SK-N-SH (cell line): ENCODE measurements at regions not wholly inside any gene's neighbourhood (a gene's known extent, or its start where the extent isn't known, plus 50 kb on each side); places are given as distances from the start of the nearest gene placed in this dataset.

Experiments used
- CTCF ChIA-PET: fragments of 300-600, 350-600 bp; formaldehyde crosslinking; extraction: SDS; loops from one replicate; lab custom pipeline; 2021; lab: Yijun Ruan, JAX
- POLR2A ChIA-PET: fragments of 350-600 bp; sonication (Branson Sonifier 250); formaldehyde crosslinking; extraction: SDS; loops from one replicate; lab custom pipeline; 2020; ENCODE audit warnings: antibody characterized with exemption, inconsistent platforms; lab: Yijun Ruan, JAX
- DNase-seq: peaks from one replicate; pipeline ENCODE4 v3.0.0; 2012
- H2AFZ ChIP-seq: fragments of 200-600 bp; sonication (generic); 2 replicates; pipeline ENCODE4 v1.8.1; 2016; ENCODE audit warnings: antibody characterized with exemption, mild to moderate bottlenecking, low read depth
- H3F3A ChIP-seq: fragments of 200-600 bp; sonication (generic); replicated peaks from 2 replicates; pipeline ENCODE3; 2016; ENCODE audit warnings: antibody characterized with exemption, mild to moderate bottlenecking; ENCODE audit not compliant: insufficient read depth
- H3K27ac ChIP-seq, 2 experiments: fragments of 200-500 bp in 1 of 2; fragments of 200-600 bp in 1 of 2; sonication (Bioruptor generic) in 1 of 2; sonication (generic), shearing (Covaris generic) in 1 of 2; 2 replicates each; pipeline versions ENCODE4 v1.5.1 to v1.6.1; 2014 to 2016; ENCODE audit warnings: low read depth in 2 of 2, inconsistent platforms in 1 of 2, low read length in 1 of 2, mild to moderate bottlenecking in 1 of 2, mixed read lengths in 1 of 2
- H3K27me3 ChIP-seq: fragments of 200-600 bp; sonication (generic), shearing (Covaris generic); 2 replicates; pipeline ENCODE4 v1.6.1; 2016; ENCODE audit warnings: mixed run types; ENCODE audit not compliant: insufficient read depth
- H3K36me3 ChIP-seq, 2 experiments: fragments of 200-500 bp in 1 of 2; fragments of 200-600 bp in 1 of 2; sonication (Bioruptor generic) in 1 of 2; sonication (generic) in 1 of 2; replicated peaks in 1 of 2; 2 replicates each; pipeline versions ENCODE3 to v1.5.1; 2014 to 2016; ENCODE audit warnings: low read length in 1 of 2, mild to moderate bottlenecking in 1 of 2; ENCODE audit not compliant: insufficient read depth in 2 of 2, control insufficient read depth in 1 of 2
- H3K4me1 ChIP-seq, 2 experiments: fragments of 200-500 bp in 1 of 2; fragments of 200-600 bp in 1 of 2; sonication (Bioruptor generic) in 1 of 2; sonication (generic), shearing (Covaris generic) in 1 of 2; 2 replicates each; pipeline versions ENCODE4 v1.5.1 to v1.6.1; 2014 to 2016; ENCODE audit warnings: low read depth in 1 of 2, low read length in 1 of 2, mixed run types in 1 of 2; ENCODE audit not compliant: insufficient read depth in 2 of 2, control insufficient read depth in 1 of 2
- H3K4me2 ChIP-seq: fragments of 200-600 bp; sonication (generic), shearing (Covaris generic); 2 replicates; pipeline ENCODE4 v1.6.1; 2017; ENCODE audit warnings: mixed run types
- H3K4me3 ChIP-seq, 2 experiments: fragments of 200-500 bp in 1 of 2; fragments of 200-600 bp in 1 of 2; sonication (Bioruptor generic) in 1 of 2; sonication (generic), shearing (Covaris generic) in 1 of 2; 2 replicates each; pipeline versions ENCODE4 v1.5.1 to v1.8.1; 2014 to 2016; ENCODE audit warnings: low read depth in 2 of 2, inconsistent platforms in 1 of 2, low read length in 1 of 2, mild to moderate bottlenecking in 1 of 2, mixed read lengths in 1 of 2, moderate library complexity in 1 of 2
- H3K79me2 ChIP-seq: fragments of 200-600 bp; sonication (generic); 2 replicates; pipeline ENCODE4 v1.8.1; 2017; ENCODE audit warnings: mild to moderate bottlenecking; ENCODE audit not compliant: insufficient read depth
- H3K9ac ChIP-seq: fragments of 200-600 bp; sonication (generic); 2 replicates; pipeline ENCODE4 v1.6.1; 2017; ENCODE audit warnings: mixed run types
- H3K9me2 ChIP-seq: fragments of 200-600 bp; sonication (generic); 2 replicates; pipeline ENCODE4 v1.6.1; 2017; ENCODE audit warnings: mixed run types
- H3K9me3 ChIP-seq: fragments of 200-600 bp; sonication (generic); 2 replicates; pipeline ENCODE4 v1.6.1; 2017; ENCODE audit warnings: mixed run types, mild to moderate bottlenecking, moderate library complexity
- H4K20me1 ChIP-seq: fragments of 200-600 bp; sonication (generic); 2 replicates; pipeline ENCODE4 v1.6.1; 2017; ENCODE audit warnings: mild to moderate bottlenecking, mixed run types; ENCODE audit not compliant: insufficient read depth
- EZH2phosphoT487 ChIP-seq: fragments of 200-600 bp; sonication (generic); IDR thresholded peaks from 2 replicates; pipeline ENCODE4 v1.6.1; 2017; ENCODE audit warnings: low read depth, mixed run types, mild to moderate bottlenecking, antibody characterized with exemption, moderate library complexity, borderline replicate concordance
- FOXJ3 ChIP-seq: sonication (generic); formaldehyde crosslinking; IDR thresholded peaks from 2 replicates; pipeline ENCODE4 v1.5.1; 2020; ENCODE audit warnings: mild to moderate bottlenecking, missing genetic modification reagents
- NFIC ChIP-seq: IDR thresholded peaks from 2 replicates; pipeline ENCODE4 v1.4.0; 2012; ENCODE audit warnings: borderline replicate concordance
- NRF1 ChIP-seq: IDR thresholded peaks from 2 replicates; pipeline ENCODE4 v1.6.1; 2012; ENCODE audit warnings: low read depth, mild to moderate bottlenecking, low read length
- POLR2AphosphoS5 ChIP-seq: IDR thresholded peaks from 2 replicates; pipeline ENCODE4 v1.6.1; 2012; ENCODE audit warnings: low read depth, low read length
- RAD21 ChIP-seq: IDR thresholded peaks from 2 replicates; pipeline ENCODE4 v1.6.1; 2012; ENCODE audit warnings: mild to moderate bottlenecking, low read length
- RXRA ChIP-seq: IDR thresholded peaks from 2 replicates; pipeline ENCODE4 v1.4.0; 2012; ENCODE audit warnings: low read depth, mild to moderate bottlenecking, borderline replicate concordance
- SIN3A ChIP-seq: IDR thresholded peaks from 2 replicates; pipeline ENCODE4 v1.6.1; 2012; ENCODE audit warnings: low read depth, mild to moderate bottlenecking, low read length, moderate library complexity, borderline replicate concordance
- SMC3 ChIP-seq: IDR thresholded peaks from 2 replicates; pipeline ENCODE4 v1.6.1; 2012; ENCODE audit warnings: low read depth, low read length, improper control_type of control experiment
- TAF1 ChIP-seq: IDR thresholded peaks from 2 replicates; pipeline ENCODE4 v1.6.1; 2012; ENCODE audit warnings: low read depth, mild to moderate bottlenecking, low read length, moderate library complexity, borderline replicate concordance
- TEAD4 ChIP-seq: IDR thresholded peaks from 2 replicates; pipeline ENCODE4 v1.4.0; 2012; ENCODE audit warnings: mild to moderate bottlenecking, borderline replicate concordance; ENCODE audit not compliant: insufficient read depth
- YY1 ChIP-seq: IDR thresholded peaks from 2 replicates; pipeline ENCODE4 v1.4.0; 2012; ENCODE audit warnings: low read depth, mild to moderate bottlenecking
- WGBS: methylation state at CpG from one replicate; pipeline ENCODE4 v1.1.6; 2017; ENCODE audit warnings: low lambda C conversion rate; 5-methylcytosine and 5-hydroxymethylcytosine counted together
- TF ChIP-seq, protein P1 (sequence below): IDR thresholded peaks from 2 replicates; pipeline ENCODE4 v1.4.0; 2012; ENCODE audit warnings: low read depth, borderline replicate concordance
- TF ChIP-seq, protein P2 (sequence below): IDR thresholded peaks from 2 replicates; pipeline ENCODE4 v1.6.1; 2012; ENCODE audit warnings: mild to moderate bottlenecking, low read depth, low read length, moderate library complexity
- TF ChIP-seq, protein P3 (sequence below): IDR thresholded peaks from 2 replicates; pipeline ENCODE4 v1.4.0; 2012; ENCODE audit warnings: low read depth
- TF ChIP-seq, protein P4 (sequence below): IDR thresholded peaks from 2 replicates; pipeline ENCODE4; 2012

- Histone ChIP-seq H3K4me2 (no peak overlapping the region), H3K79me2 (no peaks in the 10 kb centered on the region), H2AFZ (no peak overlapping the region), H3K9me3 (peaks cover 5% of the 10 kb centered on the region; the same call in 1 of the 2 replicates), H3K4me1 (no peaks in the 10 kb centered on the region), H3K9me2 (no peaks in the 10 kb centered on the region), H3K4me3 (no peak overlapping the region), H4K20me1 (no peaks in the 10 kb centered on the region), H3K27me3 (no peaks in the 10 kb centered on the region), H3K9ac (no peak overlapping the region), H3K27ac (no peak overlapping the region), H3F3A (no peaks in the 10 kb centered on the region), H3K36me3 (no peaks in the 10 kb centered on the region)
- no peak for DNase-seq
- ChIA-PET CTCF (interaction anchor here (1.6 kb wide), 1 partner anchor 11 kb away, joined by 5 read pairs; no protein-coding TSS in a partner anchor), POLR2A (no interaction called here)
- TF ChIP-seq, protein P1, sequence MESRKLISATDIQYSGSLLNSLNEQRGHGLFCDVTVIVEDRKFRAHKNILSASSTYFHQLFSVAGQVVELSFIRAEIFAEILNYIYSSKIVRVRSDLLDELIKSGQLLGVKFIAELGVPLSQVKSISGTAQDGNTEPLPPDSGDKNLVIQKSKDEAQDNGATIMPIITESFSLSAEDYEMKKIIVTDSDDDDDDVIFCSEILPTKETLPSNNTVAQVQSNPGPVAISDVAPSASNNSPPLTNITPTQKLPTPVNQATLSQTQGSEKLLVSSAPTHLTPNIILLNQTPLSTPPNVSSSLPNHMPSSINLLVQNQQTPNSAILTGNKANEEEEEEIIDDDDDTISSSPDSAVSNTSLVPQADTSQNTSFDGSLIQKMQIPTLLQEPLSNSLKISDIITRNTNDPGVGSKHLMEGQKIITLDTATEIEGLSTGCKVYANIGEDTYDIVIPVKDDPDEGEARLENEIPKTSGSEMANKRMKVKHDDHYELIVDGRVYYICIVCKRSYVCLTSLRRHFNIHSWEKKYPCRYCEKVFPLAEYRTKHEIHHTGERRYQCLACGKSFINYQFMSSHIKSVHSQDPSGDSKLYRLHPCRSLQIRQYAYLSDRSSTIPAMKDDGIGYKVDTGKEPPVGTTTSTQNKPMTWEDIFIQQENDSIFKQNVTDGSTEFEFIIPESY: no peak
- TF ChIP-seq YY1 (no peak), TEAD4 (no peak), TAF1 (no peak), FOXJ3 (no peak), RAD21 (no peak)
These were observed 473.0 kb upstream of the LRRTM4 start for GRCh38 chr2:77995161-77995560.

GRCh38 chr2:77999376-77999775 is 477.2 kb upstream of the LRRTM4 start:
- Histone ChIP-seq H2AFZ (no peak overlapping the region), H3F3A (no peaks in the 10 kb centered on the region), H3K36me3 (no peaks in the 10 kb centered on the region), H3K79me2 (no peaks in the 10 kb centered on the region), H3K27ac (no peak overlapping the region), H3K9me2 (no peaks in the 10 kb centered on the region), H3K9me3 (peaks cover 5% of the 10 kb centered on the region; the same call in 1 of the 2 replicates), H3K9ac (no peak overlapping the region), H4K20me1 (no peaks in the 10 kb centered on the region), H3K4me3 (no peak overlapping the region), H3K4me2 (no peak overlapping the region), H3K27me3 (no peaks in the 10 kb centered on the region), H3K4me1 (no peaks in the 10 kb centered on the region)
- CTCF ChIA-PET: no interaction called here
- 12% methylated on average over 1 of the region's 1 CpG for WGBS
- POLR2A ChIA-PET: no interaction called here
- no peak for DNase-seq
- TF ChIP-seq EZH2phosphoT487 (no peak), POLR2AphosphoS5 (no peak)

- no peaks in the 10 kb centered on the region for H4K20me1 ChIP-seq
- no peak for DNase-seq
- no peaks in the 10 kb centered on the region for H3K36me3 ChIP-seq
- H2AFZ ChIP-seq: no peak overlapping the region
- H3K27ac ChIP-seq: no peak overlapping the region
- CTCF ChIA-PET: no interaction called here
- no peak overlapping the region for H3K4me3 ChIP-seq
- no peaks in the 10 kb centered on the region for H3K9me2 ChIP-seq
- POLR2A ChIA-PET: no interaction called here
- no peak overlapping the region for H3K9ac ChIP-seq
- H3K27me3 ChIP-seq: no peaks in the 10 kb centered on the region
- H3F3A ChIP-seq: no peaks in the 10 kb centered on the region
- H3K4me2 ChIP-seq: no peak overlapping the region
- no peaks in the 10 kb centered on the region; the same call in 1 of the 2 replicates for H3K9me3 ChIP-seq
- H3K4me1 ChIP-seq: no peaks in the 10 kb centered on the region
- no peaks in the 10 kb centered on the region for H3K79me2 ChIP-seq
- TF ChIP-seq RXRA (no peak), SIN3A (no peak), NFIC (no peak), NRF1 (no peak), SMC3 (no peak), FOXJ3 (no peak)
- TF ChIP-seq, protein P2, sequence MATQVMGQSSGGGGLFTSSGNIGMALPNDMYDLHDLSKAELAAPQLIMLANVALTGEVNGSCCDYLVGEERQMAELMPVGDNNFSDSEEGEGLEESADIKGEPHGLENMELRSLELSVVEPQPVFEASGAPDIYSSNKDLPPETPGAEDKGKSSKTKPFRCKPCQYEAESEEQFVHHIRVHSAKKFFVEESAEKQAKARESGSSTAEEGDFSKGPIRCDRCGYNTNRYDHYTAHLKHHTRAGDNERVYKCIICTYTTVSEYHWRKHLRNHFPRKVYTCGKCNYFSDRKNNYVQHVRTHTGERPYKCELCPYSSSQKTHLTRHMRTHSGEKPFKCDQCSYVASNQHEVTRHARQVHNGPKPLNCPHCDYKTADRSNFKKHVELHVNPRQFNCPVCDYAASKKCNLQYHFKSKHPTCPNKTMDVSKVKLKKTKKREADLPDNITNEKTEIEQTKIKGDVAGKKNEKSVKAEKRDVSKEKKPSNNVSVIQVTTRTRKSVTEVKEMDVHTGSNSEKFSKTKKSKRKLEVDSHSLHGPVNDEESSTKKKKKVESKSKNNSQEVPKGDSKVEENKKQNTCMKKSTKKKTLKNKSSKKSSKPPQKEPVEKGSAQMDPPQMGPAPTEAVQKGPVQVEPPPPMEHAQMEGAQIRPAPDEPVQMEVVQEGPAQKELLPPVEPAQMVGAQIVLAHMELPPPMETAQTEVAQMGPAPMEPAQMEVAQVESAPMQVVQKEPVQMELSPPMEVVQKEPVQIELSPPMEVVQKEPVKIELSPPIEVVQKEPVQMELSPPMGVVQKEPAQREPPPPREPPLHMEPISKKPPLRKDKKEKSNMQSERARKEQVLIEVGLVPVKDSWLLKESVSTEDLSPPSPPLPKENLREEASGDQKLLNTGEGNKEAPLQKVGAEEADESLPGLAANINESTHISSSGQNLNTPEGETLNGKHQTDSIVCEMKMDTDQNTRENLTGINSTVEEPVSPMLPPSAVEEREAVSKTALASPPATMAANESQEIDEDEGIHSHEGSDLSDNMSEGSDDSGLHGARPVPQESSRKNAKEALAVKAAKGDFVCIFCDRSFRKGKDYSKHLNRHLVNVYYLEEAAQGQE: no peak
- TF ChIP-seq, protein P3, sequence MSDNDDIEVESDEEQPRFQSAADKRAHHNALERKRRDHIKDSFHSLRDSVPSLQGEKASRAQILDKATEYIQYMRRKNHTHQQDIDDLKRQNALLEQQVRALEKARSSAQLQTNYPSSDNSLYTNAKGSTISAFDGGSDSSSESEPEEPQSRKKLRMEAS: no peak
- TF ChIP-seq, protein P4, sequence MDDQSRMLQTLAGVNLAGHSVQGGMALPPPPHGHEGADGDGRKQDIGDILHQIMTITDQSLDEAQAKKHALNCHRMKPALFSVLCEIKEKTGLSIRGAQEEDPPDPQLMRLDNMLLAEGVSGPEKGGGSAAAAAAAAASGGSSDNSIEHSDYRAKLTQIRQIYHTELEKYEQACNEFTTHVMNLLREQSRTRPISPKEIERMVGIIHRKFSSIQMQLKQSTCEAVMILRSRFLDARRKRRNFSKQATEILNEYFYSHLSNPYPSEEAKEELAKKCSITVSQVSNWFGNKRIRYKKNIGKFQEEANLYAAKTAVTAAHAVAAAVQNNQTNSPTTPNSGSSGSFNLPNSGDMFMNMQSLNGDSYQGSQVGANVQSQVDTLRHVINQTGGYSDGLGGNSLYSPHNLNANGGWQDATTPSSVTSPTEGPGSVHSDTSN: no peak
These were observed 487.1 kb upstream of the LRRTM4 start for GRCh38 chr2:78009289-78009688.
